HG02938 (cell line): ENCODE measurements at regions not wholly inside any gene's neighbourhood (a gene's known extent, or its start where the extent isn't known, plus 50 kb on each side); places are given as distances from the start of the nearest gene placed in this dataset.

Source experiments
- ATAC-seq: cut with Tn5 transposase; IDR thresholded peaks from one replicate; pipeline ENCODE4 v1.9.1; 2021; ENCODE audit warnings: mild to moderate bottlenecking, moderate library complexity; ENCODE audit not compliant: unreplicated experiment

DNA sequence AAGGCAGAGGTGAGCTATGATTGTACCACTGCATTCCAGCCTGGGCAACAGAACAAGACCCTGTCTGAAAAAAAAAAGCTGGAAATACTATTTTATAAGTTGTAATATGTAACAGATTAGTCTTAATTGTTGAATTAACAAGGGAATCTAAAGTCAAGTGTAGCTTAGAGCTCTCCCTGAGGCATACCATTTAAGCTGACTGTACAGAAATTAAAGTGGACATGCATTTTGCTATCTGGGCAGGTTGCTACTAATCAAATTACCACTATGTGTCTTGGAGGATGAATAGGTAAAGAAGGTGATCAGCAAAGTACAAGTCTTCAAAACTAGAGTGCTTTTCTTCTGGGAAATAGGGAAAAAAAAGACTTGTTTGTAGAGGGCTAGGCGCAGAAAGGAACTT lies 205.3 kb upstream of the JADE1 start:
- ATAC-seq: no peak

- ATAC-seq: no peak
Measured at GRCh38 chr4:128603081-128603480, 206.4 kb upstream of the JADE1 start.

DNA sequence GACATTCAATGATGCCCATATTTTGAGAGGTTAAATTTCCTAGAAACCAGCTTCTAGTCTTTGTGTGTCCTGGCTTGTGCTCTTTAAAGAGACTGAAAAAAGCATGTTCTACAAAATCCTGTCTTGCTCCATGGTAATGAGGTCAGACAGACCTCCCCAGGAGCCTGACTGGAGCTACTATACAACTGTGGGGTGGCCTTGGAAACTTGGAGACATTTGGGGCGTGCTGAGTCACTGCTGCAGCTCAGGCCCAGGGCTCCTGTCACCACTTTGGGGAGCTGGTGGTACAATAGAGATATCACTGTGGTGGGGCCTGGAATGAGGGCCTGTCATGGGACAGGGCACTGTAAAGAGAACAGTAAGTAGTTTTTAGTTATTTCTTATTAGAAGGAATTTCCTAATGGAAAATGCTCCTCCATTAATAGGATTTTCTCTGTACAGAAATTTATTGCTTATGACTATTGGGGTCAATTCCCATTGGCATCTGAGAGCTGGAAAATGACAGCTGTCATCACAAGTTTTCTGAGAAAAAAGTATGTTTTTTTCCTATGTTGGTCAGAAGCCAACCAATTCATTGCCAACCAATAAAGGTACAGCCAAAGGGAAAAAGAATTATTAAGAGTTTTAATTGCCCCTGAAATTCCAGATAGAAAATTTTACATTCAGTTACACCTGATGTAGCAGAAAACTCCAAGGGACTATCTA lies 207.4 kb upstream of the JADE1 start:
- no peak for ATAC-seq

GRCh38 chr4:128600996-128601871 lies 208.3 kb upstream of the JADE1 start:
- ATAC-seq: no peak

DNA sequence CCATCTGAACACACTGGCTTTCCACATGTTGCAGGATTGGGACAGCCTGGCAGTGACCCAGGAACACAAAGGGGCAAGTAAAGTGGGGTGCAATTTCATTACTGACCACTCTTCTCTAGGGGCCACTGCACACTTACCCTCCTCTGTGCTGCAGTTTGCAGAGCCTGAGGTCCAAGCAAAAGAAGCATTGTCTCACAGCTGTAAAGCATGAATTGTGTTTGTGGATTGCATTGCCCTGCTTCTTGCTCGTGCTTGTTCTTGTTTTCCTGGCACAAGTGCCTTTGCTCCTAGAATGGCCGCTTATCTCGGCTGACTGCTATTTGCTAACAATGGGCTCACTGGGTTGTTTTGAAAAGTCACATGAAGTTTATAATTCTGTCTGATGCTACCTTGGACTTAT lies 209.1 kb upstream of the JADE1 start:
- ATAC-seq: no peak

GRCh38 chr4:128597500-128597899 lies 212.0 kb upstream of the JADE1 start:
- ATAC-seq: no peak

GRCh38 chr4:128596853-128597252 lies 212.6 kb upstream of the JADE1 start:
- no peak for ATAC-seq

DNA sequence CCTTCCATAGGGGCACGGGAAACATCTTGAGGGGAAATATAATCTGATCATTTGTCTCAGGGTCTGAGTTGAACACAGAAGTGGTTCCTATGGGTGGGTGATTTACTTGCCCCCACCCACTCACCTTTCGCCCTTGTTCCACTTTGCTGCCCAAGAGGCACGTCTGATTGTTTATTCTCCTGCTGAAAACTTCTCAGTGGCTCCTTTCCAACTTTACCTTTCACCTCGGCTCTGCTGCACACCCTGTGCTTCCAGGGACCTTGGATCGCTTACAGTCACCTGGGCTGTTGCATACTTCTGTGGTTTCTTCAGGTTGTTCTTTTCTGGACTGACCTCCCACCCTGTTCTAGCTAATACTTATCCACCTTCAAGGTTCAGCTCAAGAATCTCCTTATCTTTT lies 213.4 kb upstream of the JADE1 start:
- no peak for ATAC-seq

DNA sequence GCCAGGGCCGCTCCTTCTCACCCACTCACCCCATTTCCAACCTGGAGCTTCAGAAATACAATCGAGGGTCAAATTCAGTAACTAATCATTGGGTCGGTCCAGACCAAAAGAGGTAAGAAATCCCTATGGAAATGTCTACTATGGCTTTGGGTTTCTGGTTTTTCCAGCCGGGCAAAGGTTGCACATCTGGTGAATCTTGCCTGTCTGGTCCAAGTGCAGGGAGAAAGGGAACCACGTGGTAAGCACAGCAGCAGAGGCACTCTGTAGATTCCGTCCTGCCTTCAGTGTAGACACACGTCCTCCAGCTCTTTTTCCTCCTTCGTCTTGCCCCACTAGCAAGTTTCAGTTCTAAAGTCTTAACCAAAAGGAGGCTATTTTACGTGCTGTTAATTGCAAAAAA lies 218.0 kb upstream of the JADE1 start:
- ATAC-seq: no peak

- ATAC-seq: no peak
Measured at GRCh38 chr4:128590773-128591172, 218.7 kb upstream of the JADE1 start.

GRCh38 chr4:128590034-128590740 lies 219.3 kb upstream of the JADE1 start:
- ATAC-seq: no peak

DNA sequence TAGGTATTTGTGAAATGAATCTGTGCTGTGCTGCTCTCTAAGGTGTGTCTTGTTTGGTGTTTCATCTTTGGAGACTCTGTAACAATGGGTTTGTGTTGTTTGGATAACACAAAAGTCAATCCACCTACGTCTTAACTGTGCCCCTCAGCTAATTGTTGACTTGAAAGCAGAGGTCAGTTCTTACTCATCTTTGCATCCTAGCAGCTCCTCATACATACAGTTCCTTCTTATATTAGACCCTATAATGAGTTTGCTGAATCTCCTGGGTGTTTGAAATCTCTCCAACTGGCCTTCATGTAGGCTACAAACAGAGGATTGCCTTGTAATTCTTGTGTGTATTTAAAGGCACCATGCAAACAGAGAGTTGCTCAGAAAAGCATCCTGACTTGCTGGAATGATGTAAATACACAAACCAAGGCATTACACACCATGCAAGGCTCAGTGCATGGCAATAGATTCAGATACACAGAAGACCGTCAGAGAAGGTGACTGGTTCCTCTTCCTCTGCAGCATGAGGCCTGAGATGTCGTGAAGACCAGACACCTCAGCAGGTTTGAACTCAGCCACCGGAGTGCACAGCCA lies 220.0 kb upstream of the JADE1 start:
- no peak for ATAC-seq

DNA sequence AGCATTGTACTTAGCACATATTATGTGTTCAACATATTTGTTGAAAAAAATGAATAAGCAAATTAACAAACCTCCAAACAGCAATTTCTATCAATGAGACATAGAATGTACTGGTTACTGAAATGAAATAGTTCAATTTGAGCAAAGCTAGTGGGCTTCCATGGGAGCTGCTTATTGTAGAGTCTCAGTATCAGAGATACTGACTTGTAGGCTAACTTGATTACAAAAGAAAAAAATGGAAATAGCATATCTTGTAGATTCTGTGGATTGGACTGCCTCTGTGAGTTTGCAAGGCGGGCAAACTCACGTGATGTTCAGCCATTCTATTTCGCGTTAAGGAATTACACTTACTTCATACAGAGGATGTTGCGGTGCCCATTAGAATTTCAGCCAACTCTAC lies 222.1 kb upstream of the JADE1 start:
- ATAC-seq: no peak

- ATAC-seq: no peak
Measured at GRCh38 chr4:128583753-128584712, 225.5 kb upstream of the JADE1 start.

GRCh38 chr4:128582427-128582870 lies 227.1 kb upstream of the JADE1 start:
- no peak for ATAC-seq

DNA sequence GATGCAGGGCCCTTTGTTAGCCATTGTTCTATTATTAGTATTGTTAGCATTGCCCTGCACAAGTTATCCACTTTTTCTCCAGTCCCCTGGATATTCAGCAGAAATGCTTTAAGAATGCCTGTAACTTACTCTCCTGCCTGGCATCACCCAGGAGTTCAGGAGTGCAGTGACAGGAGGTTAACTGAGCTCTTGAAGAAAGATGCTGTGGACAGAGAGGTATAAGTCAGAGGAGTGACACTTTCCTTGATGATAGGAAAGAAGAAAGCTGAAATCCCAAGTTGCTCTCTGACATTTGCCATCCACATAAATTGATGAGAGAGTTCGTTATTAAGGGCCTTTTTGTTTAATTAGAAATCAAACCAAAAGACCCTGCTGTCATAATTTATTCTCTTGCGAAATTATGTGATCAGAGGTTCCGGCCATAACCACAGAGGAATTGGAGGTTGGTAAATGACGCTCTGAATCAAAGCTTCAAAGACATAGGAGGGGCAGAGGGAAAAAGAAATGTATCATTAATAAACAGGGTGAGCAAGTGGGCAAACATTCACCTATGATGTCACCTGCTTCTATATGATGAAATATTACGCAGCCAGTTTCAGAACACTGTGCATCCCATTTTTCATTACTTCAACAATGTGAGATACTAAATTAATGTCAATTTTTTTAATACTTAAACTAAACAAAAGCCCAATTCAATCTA lies 230.2 kb upstream of the JADE1 start:
- ATAC-seq: no peak

DNA sequence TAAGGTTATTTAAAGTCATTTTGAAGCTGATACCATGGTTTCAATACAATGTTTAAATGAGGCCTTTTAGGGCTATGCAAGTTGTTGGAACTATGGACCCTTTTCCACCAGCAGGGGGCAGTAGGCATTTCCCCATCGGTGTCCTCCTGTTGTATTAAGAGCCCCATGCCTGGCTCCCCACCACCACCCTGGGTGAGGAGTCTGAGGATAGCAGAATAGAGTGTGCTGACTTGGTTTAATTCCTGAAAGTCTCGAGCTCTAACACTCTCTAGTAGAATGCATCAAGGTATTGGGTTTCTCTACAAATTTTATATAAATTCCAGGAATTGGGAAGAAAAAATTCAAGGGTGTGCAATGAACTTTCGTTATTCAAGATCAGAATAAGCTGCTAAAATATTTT lies 234.8 kb upstream of the JADE1 start:
- peak; percentile 91 for ATAC-seq

DNA sequence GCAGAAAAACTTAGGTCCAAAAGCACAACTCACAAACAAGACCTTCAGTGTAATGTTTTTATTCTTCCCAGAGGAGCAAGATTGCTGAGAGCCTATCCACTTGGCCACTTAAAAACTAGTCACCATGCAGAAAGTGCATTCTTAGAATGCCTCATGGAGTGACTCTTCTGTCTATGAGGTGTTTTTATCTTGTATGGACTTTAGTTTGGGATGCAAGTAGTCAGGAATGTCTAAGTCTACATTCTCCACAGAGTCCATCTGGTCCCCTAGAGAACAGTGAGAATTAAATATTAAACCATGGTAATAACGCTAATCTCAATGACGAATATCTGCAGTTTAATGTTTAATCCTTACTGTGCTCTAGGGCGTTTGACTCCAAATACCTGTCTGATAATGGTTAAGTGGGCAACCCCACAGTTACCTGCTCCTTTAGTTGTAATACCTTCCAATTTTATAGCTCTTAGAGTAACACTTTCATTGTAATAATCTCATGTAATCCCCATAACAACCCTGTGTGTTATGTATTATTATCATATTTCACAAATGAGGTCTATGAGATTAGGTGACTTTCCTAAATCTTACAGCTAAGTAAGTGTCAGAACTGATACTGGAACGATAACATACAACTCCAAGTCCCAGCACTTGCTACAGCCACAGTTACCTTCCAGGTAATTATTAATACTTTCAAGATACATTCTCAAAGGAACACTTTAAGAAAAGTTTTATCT lies 235.6 kb upstream of the JADE1 start:
- ATAC-seq: no peak

GRCh38 chr4:128572778-128573241 lies 236.7 kb upstream of the JADE1 start:
- ATAC-seq: no peak
